Epidermal melanocyte (primary cell): ENCODE measurements at regions not wholly inside any gene's neighbourhood (a gene's known extent, or its start where the extent isn't known, plus 50 kb on each side); places are given as distances from the start of the nearest gene placed in this dataset.

ENCODE experiments used
- DNase-seq: peaks from one replicate; pipeline ENCODE4 v3.0.0; 2011; ENCODE audit warnings: low spot score; ENCODE audit not compliant: insufficient read length

GRCh38 chr14:96143906-96144305 lies 60.7 kb upstream of the BDKRB2 start:
- DNase-seq = no peak

GRCh38 chr14:96145116-96145864 lies 59.3 kb upstream of the BDKRB2 start:
- no peak for DNase-seq

GRCh38 chr14:96146131-96146771 lies 58.4 kb upstream of the BDKRB2 start:
- peak; percentile 37 for DNase-seq

GRCh38 chr14:96148631-96149030 lies 56.0 kb upstream of the BDKRB2 start:
- no peak for DNase-seq

GRCh38 chr14:96149131-96149530 lies 55.5 kb upstream of the BDKRB2 start:
- DNase-seq = no peak

GRCh38 chr14:96150214-96150613 lies 54.4 kb upstream of the BDKRB2 start:
- DNase-seq = no peak

DNA sequence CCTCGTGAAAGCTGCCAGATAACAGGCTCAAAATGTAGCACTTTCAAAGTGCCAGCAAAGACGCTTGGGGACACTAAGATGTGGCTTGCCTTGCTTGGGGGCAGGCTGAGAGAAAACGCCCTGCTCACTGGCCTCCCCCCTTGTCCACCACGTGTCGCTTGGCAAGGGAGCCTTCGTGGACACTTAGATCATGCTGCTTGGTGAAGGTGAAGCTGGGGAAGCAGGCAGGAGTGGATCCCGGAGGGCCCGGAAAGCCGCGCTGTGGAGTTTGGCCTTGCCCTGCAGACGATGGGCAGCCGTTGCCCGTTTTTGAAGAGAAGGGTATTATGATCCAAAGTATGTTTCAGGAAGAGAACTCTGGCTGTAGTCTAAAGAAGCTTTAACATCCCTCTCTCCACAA lies 53.4 kb upstream of the BDKRB2 start:
- DNase-seq = no peak

DNA sequence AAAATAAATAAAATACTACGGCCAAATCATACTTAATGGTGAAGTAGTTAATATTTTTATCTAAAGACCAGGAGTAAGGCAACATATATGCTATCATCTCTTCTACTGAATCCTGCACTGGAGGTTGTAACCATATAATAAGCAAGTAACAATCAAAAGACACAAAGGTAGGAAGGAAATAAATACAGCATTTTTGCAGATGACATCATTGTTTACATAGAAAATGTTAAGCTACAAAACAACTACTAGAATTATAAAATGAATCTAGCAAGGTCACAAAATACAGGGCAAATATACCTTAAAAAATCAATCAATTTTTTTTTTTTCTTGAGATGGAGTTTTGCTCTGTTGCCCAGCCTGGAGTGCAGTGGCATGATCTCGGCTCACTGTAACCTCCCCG lies 51.6 kb upstream of the BDKRB2 start:
- no peak for DNase-seq
